ENCODE measurements at regions not wholly inside any gene's neighbourhood (a gene's known extent, or its start where the extent isn't known, plus 50 kb on each side); places are given as distances from the start of the nearest gene placed in this dataset.

- no peak for TF ChIP-seq POLR2AphosphoS5 (IDR thresholded peaks at IDR 0.05; ENCODE audit: borderline replicate concordance, low read depth, low read length)
- no peak for TF ChIP-seq EZH2 (IDR thresholded peaks at IDR 0.05)
- no peak for TF ChIP-seq FOXP2 (optimal IDR thresholded peaks at IDR 0.05; ENCODE audit: control extremely low read depth, extremely low read length, insufficient read depth)
Measured at GRCh38 chr13:33537026-33537425, 251.5 kb upstream of the STARD13 start.

Measured in SK-N-MC (cell line).